HAP-1 (cell line): ENCODE measurements at regions not wholly inside any gene's neighbourhood (a gene's known extent, or its start where the extent isn't known, plus 50 kb on each side); places are given as distances from the start of the nearest gene placed in this dataset.

Experiments used
- DNase-seq, 2 experiments: peaks; one replicate each; pipeline ENCODE4 v3.0.0-alpha.2; 2016 to 2020; ENCODE audit warnings: low spot score in 2 of 2
- H3K27me3 ChIP-seq: fragments of 250-450 bp; sonication (Bioruptor Pico); 2 replicates; pipeline ENCODE4 v1.5.1; 2020; ENCODE audit warnings: low read depth, mild to moderate bottlenecking, moderate library complexity
- H3K36me3 ChIP-seq: fragments of 250-450 bp; sonication (Bioruptor Pico); replicated peaks from 2 replicates; pipeline ENCODE4 v1.5.1; 2020; ENCODE audit warnings: mild to moderate bottlenecking
- H3K4me1 ChIP-seq: fragments of 250-450 bp; sonication (Bioruptor Pico); 2 replicates; pipeline ENCODE4 v1.5.1; 2020; ENCODE audit warnings: mild to moderate bottlenecking
- H3K4me3 ChIP-seq: fragments of 250-450 bp; sonication (Bioruptor Pico); 2 replicates; pipeline ENCODE4 v1.5.1; 2020; ENCODE audit warnings: mild to moderate bottlenecking, moderate library complexity
- H3K9me3 ChIP-seq: fragments of 250-450 bp; sonication (Bioruptor Pico); 2 replicates; pipeline ENCODE4 v1.5.1; 2020; ENCODE audit warnings: mild to moderate bottlenecking, moderate library complexity
- in situ Hi-C: fragments of 300-500 bp; cut with MboI; formaldehyde crosslinking; loops from 3 replicates; pipeline ENCODE4 v1.14.3; 2020; ENCODE audit warnings: low sequenced_read_pairs, inconsistent platforms, mixed read lengths

GRCh38 chrX:133159205-133159604, 58.9 kb downstream of the TFDP3 start:
- DNase-seq, result no peak
- Histone ChIP-seq H3K27me3 (no peaks in the 10 kb centered on the region), H3K9me3 (0 out of 2 replicates have a peak, but pooled peaks cover 5% of the 10 kb centered on the region)

GRCh38 chrX:133151336-133151735, 54.4 kb upstream of the USP26 start:
- peaks cover 4% of the 10 kb centered on the region; the same call in 1 of the 2 replicates for H3K9me3 ChIP-seq
- H3K4me3 ChIP-seq, result no peak overlapping the region
- no peak for DNase-seq
- no peaks in the 10 kb centered on the region for H3K27me3 ChIP-seq
- H3K36me3 ChIP-seq, result no peaks in the 10 kb centered on the region
- in situ Hi-C loops, result loop anchor here (25.0 kb wide), 1 partner anchor 414 kb away; no protein-coding TSS in a partner anchor
- H3K4me1 ChIP-seq, result no peaks in the 10 kb centered on the region

More at GRCh38 chrX:133159205-133159604, 58.9 kb downstream of the TFDP3 start:
- in situ Hi-C loops, result loop anchor here (25.0 kb wide), 1 partner anchor 422 kb away; no protein-coding TSS in a partner anchor
- Histone ChIP-seq H3K36me3 (no peaks in the 10 kb centered on the region), H3K4me3 (no peak overlapping the region), H3K4me1 (no peaks in the 10 kb centered on the region)

GRCh38 chrX:133150730-133151129, 53.8 kb upstream of the USP26 start:
- Histone ChIP-seq H3K9me3 (peaks cover 4% of the 10 kb centered on the region; the same call in 1 of the 2 replicates), H3K27me3 (no peaks in the 10 kb centered on the region), H3K4me1 (no peaks in the 10 kb centered on the region), H3K4me3 (no peak overlapping the region), H3K36me3 (no peaks in the 10 kb centered on the region)
- in situ Hi-C loops, result loop anchor here (25.0 kb wide), 1 partner anchor 413 kb away; no protein-coding TSS in a partner anchor
- no peak for DNase-seq
